ENCODE measurements at regions not wholly inside any gene's neighbourhood (a gene's known extent, or its start where the extent isn't known, plus 50 kb on each side); places are given as distances from the start of the nearest gene placed in this dataset.

GRCh38 chr13:48178126-48178525 is 54.9 kb upstream of the ITM2B start:
- Histone ChIP-seq H4K20me1 (replicated peaks; ENCODE audit: control insufficient read depth, insufficient read depth, low read length) (no peaks in the 10 kb centered on the region), H3K4me2 (ENCODE audit: insufficient read depth, low read length) (no peak overlapping the region), H3K4me3 (no peak overlapping the region), H3K27me3 (ENCODE audit: control insufficient read depth in 2 of 2, insufficient read depth in 2 of 2, low read length in 2 of 2) (no peaks in the 10 kb centered on the region), H2AFZ (ENCODE audit: low read depth, low read length) (no peak overlapping the region), H3K79me2 (ENCODE audit: control insufficient read depth, insufficient read depth, low read length) (no peaks in the 10 kb centered on the region), H3K9ac (ENCODE audit: insufficient read depth in 1 of 2, low read depth in 2 of 2, low read length in 2 of 2) (no peak overlapping the region), H3K4me1 (replicated peaks in 1 of 2; ENCODE audit: control insufficient read depth in 2 of 2, insufficient read depth in 2 of 2, low read length in 2 of 2) (no peaks in the 10 kb centered on the region; a peak in 1 of 5 replicates), H3K36me3 (ENCODE audit: control insufficient read depth, insufficient read depth, low read length) (no peaks in the 10 kb centered on the region), H3K27ac (ENCODE audit: extremely low read depth, low read depth, low read length) (no peak overlapping the region), H3K9me1 (ENCODE audit: control insufficient read depth, insufficient read depth, low read length) (no peaks in the 10 kb centered on the region), H3K9me3 (replicated peaks; ENCODE audit: control insufficient read depth, insufficient read depth, low read depth, low read length) (no peaks in the 10 kb centered on the region)
- WGBS (ENCODE audit: insufficient coverage, low coverage, missing lambda C conversion rate): 13% methylated on average over 2 of the region's 2 CpGs
- ATAC-seq: no peak
- ChIA-PET POLR2A (no interaction called here), CTCF (ENCODE audit: low intra/inter-chr PET ratio) (no interaction called here)
- in situ Hi-C loops (cut with MboI) (no loop called here), intact Hi-C loops (cut with micrococcal nuclease) (no loop called here)
- no peak for FAIRE-seq
- no TSS peak for BruUV-seq (replicated peaks)
- DNase-seq (ENCODE audit: extremely low read depth in 1 of 4, low spot score in 3 of 4): no peak
- TF ChIP-seq RUNX1 (IDR thresholded peaks at IDR 0.05; ENCODE audit: low read depth) (no peak), ZNF280B (CRISPR knock-in tag; IDR thresholded peaks at IDR 0.05) (no peak), ARNT (IDR thresholded peaks at IDR 0.05) (no peak), TAF9B (IDR thresholded peaks at IDR 0.05; ENCODE audit: partially characterized antibody) (no peak), CC2D1A (IDR thresholded peaks at IDR 0.05) (no peak), ARID3A (IDR thresholded peaks at IDR 0.05; ENCODE audit: borderline replicate concordance, low read depth, low read length) (no peak), MXI1 (IDR thresholded peaks at IDR 0.05; ENCODE audit: low read depth, low read length) (no peak), HMG20A (CRISPR knock-in tag; conservative IDR thresholded peaks at IDR 0.05) (no peak), ZNF512 (tag; IDR thresholded peaks at IDR 0.05) (no peak), ARID1B (IDR thresholded peaks at IDR 0.05) (no peak), POU5F1 (IDR thresholded peaks at IDR 0.05; ENCODE audit: borderline replicate concordance, low read depth, low read length, partially characterized antibody) (no peak), KDM4B (IDR thresholded peaks at IDR 0.05; ENCODE audit: borderline replicate concordance in 2 of 2, low read depth in 1 of 2) (no peak)
- TF ChIP-seq, protein P1, sequence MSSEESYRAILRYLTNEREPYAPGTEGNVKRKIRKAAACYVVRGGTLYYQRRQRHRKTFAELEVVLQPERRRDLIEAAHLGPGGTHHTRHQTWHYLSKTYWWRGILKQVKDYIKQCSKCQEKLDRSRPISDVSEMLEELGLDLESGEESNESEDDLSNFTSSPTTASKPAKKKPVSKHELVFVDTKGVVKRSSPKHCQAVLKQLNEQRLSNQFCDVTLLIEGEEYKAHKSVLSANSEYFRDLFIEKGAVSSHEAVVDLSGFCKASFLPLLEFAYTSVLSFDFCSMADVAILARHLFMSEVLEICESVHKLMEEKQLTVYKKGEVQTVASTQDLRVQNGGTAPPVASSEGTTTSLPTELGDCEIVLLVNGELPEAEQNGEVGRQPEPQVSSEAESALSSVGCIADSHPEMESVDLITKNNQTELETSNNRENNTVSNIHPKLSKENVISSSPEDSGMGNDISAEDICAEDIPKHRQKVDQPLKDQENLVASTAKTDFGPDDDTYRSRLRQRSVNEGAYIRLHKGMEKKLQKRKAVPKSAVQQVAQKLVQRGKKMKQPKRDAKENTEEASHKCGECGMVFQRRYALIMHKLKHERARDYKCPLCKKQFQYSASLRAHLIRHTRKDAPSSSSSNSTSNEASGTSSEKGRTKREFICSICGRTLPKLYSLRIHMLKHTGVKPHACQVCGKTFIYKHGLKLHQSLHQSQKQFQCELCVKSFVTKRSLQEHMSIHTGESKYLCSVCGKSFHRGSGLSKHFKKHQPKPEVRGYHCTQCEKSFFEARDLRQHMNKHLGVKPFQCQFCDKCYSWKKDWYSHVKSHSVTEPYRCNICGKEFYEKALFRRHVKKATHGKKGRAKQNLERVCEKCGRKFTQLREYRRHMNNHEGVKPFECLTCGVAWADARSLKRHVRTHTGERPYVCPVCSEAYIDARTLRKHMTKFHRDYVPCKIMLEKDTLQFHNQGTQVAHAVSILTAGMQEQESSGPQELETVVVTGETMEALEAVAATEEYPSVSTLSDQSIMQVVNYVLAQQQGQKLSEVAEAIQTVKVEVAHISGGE (CRISPR knock-in tag; IDR thresholded peaks at IDR 0.05): no peak
